HG03520 (cell line): ENCODE measurements at regions not wholly inside any gene's neighbourhood (a gene's known extent, or its start where the extent isn't known, plus 50 kb on each side); places are given as distances from the start of the nearest gene placed in this dataset.

Experiments
- ATAC-seq: cut with Tn5 transposase; IDR thresholded peaks from one replicate; pipeline ENCODE4 v1.9.1; 2021; ENCODE audit warnings: mild to moderate bottlenecking, moderate library complexity; ENCODE audit not compliant: unreplicated experiment

- ATAC-seq = no peak
Measured at GRCh38 chr21:26784974-26785373, 60.2 kb downstream of the ADAMTS1 start.

DNA sequence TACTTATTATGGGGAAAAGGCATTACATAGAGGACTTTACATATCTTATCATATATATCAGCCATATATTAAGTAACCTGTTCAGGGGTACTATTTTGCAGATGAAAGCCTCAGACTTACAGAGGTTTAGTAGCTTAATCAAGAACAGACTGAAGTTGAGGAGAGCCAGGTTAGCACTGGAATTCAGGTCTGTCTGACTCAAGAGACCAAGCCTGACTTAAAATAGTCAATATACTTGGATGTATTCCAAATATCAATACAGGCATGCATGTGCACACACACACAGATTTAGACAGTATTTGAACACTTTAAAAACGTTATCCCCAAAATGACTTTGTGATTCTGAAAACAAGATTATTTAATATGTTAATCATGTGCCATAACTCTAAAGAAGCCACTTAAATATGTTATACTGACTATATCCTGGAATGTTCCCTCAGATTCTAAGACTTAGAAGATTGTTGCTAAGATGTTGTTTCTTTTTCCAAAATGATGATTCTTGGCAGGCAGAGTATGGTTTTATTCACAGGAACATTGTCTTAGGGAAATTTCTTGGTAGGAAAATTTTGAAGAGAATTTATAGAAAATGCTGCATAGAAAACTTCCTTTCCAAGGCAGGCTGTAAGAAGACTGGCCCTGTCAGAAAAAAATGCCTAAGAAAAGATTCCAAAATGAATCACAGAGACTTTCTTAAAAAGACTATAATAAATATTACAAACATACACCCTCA, 61.6 kb downstream of the ADAMTS1 start:
- ATAC-seq = no peak

DNA sequence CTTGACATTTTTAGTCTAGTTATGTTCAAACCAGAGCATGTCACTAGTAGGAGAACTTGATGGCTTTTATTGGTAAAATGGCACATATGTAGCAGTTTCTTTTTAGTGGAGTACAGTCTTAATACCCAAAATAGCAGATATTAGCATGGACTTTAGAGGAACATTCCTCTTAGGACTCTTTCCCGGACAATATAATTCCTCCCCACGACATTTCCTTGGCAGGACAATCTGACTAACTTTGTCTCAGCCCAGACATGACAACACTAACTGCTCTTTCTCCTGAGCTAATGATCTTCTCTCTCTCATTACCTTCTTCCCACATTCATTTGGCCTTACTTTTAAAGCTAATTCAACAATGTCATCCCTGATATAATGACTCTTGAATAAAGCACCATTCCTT, 62.5 kb downstream of the ADAMTS1 start:
- ATAC-seq = no peak

DNA sequence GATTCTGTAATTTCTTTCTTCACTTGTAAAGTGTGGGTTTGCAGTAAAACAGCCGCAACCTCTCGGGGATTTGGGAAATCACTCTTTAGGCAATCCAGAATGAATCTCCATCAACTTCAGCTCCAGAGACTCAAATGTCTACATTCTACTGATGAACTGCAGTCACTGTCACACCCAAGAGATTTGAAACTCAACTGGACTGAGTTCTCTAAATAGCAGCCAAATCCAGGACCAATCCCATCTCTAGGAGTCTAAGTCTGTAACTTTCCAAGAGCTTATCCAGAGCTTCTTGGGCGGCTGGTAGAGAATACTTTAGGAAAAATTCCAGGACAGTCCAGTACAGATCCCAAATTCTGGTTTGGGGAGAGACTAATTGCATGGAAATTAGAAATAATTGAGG, 62.9 kb downstream of the ADAMTS1 start:
- ATAC-seq = no peak

DNA sequence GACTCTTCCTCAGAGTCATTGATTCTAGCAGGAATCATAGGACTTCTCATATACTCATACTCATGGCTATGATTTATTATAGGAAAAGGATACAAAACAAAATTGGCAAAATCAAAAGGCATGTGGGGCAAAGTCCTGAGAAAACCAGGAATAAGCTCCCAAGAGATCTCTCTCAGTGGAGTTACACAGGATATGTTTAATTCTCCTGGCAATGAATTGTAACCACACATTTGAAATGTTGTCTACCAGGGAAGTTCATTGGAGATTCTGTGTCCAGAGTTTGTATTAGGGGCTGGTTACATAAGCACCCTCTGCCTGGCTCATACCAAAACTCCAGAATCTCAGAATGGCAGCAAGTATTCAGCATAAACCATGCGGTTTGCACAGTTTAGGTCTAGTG, 63.9 kb downstream of the ADAMTS1 start:
- no peak for ATAC-seq

DNA sequence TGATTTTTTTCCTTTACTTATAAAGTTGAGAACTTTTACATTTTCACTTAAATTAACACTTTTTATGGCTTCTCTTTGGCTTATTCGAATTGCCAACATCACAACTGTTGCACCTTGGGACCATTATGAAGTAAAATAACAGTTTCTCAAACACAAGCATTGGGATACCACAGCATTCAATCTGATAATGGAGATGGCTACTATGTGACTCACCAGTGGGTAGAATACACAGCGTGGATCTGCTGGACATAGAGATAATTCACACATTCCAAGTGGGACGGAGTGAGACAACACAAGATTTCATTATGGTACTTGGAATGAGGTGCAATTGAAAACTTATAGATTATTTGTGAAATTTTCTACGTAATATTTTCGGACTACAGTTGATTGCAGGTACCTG, 68.0 kb downstream of the ADAMTS1 start:
- no peak for ATAC-seq

- no peak for ATAC-seq
Measured at GRCh38 chr21:26776310-26777021, 68.7 kb downstream of the ADAMTS1 start.

DNA sequence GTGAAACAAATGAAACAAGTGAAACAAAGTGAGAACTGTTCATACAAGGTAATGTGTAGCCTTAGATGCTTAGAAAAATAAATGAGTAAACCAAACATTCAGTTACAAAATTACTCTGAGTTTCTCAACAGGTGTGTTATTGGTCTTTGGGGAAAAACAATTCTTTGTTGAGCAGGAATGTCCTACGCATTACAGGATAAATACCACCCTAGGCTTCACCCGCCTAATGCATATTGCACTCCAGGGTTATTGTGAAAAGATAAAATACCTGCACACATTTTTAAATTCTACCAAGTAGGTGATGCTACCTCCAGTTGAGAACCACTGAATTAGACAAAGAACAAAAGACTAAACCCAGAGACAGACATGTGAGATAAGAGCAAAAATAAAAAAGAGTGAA, 72.2 kb downstream of the ADAMTS1 start:
- ATAC-seq = no peak

- no peak for ATAC-seq
Measured at GRCh38 chr21:26769613-26770188, 75.5 kb downstream of the ADAMTS1 start.

GRCh38 chr21:26766826-26767325, 78.3 kb downstream of the ADAMTS1 start:
- no peak for ATAC-seq

DNA sequence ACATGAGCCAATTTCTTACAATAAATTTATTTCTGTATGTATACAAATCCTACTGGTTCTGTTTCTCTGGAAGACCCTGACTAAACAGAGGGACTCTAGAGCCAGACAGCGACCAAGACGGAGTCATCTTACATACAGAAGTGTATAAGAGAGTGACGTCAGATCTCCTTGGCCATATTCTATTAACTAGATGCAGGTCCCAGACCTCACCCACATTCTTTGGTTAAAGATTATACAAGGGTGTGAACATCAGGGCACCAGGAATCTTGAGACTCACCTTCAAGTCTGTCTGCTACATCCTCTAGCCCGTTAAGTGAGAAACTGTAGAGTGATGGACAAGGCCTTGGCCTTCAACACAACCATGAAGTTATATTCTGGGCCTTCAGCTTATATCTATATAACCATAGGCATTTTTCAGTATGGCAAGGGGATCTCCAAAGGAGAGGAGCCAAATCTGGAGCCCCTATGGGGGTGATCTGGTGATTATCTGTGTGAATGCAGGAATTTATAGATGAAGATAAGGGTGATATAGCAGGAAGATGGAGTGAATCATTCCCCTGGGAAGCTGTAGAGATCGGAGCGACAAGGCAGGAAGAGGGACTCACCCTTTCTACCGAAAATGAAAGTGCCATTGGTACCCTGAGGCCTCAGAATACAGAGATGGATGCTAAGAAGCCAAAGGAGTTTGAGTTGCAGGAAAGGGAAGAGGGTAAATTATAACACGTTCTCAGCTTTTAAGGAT, 83.9 kb downstream of the ADAMTS1 start:
- no peak for ATAC-seq

GRCh38 chr21:26759731-26760130, 85.5 kb downstream of the ADAMTS1 start:
- no peak for ATAC-seq

- no peak for ATAC-seq
Measured at GRCh38 chr21:26758083-26758880, 86.9 kb downstream of the ADAMTS1 start.

- ATAC-seq = no peak
Measured at GRCh38 chr21:26756491-26757159, 88.6 kb downstream of the ADAMTS1 start.

- no peak for ATAC-seq
Measured at GRCh38 chr21:26754853-26755252, 90.4 kb downstream of the ADAMTS1 start.

DNA sequence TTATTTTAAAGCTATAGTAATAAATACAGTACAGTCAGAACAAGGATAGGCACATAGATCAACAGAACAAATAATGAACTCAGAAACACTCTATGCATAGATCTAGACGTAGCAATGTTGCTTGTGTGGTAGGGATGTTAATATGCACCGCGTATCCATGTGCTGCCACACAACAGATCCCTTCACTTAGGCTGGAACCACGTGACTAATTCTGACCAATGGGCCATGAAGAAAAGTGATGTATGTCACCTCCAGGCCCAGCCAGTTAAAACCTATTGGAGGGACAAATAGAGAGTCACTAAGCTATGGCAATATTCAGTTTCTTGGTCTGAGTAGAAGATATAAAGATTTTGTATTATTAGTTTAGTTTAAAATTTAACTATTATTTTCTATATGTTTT, 91.4 kb downstream of the ADAMTS1 start:
- no peak for ATAC-seq

GRCh38 chr21:26752849-26753248, 92.4 kb downstream of the ADAMTS1 start:
- ATAC-seq = no peak

GRCh38 chr21:26751305-26751704, 93.9 kb downstream of the ADAMTS1 start:
- no peak for ATAC-seq

- no peak for ATAC-seq
Measured at GRCh38 chr21:26748066-26748465, 97.1 kb downstream of the ADAMTS1 start.

DNA sequence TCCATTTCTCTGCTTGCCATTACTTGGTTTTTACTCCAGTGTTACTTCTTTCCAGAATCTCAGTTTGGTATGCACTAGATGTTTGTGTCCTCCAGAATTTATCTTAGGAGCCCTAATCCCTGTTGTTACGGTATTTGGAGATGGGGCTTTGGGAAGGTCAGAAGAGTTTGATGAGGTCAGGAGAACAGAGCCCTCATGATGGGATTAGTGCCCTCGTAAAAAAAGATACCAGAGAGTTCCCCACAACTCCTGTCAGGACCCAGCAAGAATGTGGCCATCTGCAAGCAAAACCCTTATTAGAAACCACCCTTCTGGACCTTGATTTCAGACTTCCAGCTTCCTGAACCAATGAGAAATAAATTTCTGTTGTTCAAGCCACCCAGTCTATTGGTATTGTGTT, 98.0 kb downstream of the ADAMTS1 start:
- ATAC-seq = no peak
